HG03095 (cell line): ENCODE measurements at regions not wholly inside any gene's neighbourhood (a gene's known extent, or its start where the extent isn't known, plus 50 kb on each side); places are given as distances from the start of the nearest gene placed in this dataset.

Experiments
- ATAC-seq: cut with Tn5 transposase; IDR thresholded peaks from one replicate; pipeline ENCODE4 v1.9.1; 2021; ENCODE audit warnings: moderate library complexity; ENCODE audit not compliant: unreplicated experiment

- peak; percentile 46 for ATAC-seq
Measured at GRCh38 chr2:58870704-58871103, 629.6 kb upstream of the FANCL start.

- ATAC-seq, result no peak
Measured at GRCh38 chr2:58866946-58867345, 625.8 kb upstream of the FANCL start.

DNA sequence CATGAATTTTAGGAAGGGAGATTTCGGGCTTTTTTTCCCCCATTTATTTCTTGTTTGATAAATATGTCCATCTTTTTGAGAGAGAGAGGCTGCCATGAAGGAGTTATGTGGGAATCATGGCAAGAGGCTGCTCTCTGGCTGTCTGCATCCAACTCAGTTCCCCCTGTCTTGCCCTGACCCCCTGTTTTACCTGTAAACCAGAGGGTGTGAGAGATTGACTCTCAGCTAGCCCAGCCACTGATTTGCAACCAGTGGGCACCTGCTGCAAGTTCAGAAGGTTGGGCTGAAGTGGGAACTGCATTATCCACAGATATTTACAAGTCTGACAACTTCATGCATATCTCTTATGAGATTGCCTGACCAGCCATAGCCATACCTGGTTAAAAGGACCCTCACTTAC lies 625.4 kb upstream of the FANCL start:
- no peak for ATAC-seq

DNA sequence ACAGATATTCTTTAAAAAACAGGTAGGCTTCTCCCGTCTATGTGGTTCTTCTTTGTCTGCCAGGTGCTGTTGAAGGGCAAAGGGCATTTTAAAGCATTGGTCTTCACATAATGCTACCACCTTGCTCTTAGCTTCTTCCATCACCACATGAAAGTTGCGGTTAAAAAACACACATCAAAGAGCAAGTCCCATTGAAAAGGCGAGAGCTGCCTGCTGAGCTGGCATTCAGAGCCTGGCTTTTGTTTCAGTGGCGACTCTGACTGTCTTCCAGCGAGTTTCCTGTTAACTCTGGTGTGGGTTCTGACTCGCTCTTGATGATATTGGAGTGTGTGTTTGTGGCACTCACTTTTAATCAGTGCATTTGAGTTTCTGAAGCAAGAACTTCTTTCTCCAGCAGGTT lies 624.9 kb upstream of the FANCL start:
- no peak for ATAC-seq

- peak; percentile 61 for ATAC-seq
Measured at GRCh38 chr2:58865436-58865835, 624.3 kb upstream of the FANCL start.

DNA sequence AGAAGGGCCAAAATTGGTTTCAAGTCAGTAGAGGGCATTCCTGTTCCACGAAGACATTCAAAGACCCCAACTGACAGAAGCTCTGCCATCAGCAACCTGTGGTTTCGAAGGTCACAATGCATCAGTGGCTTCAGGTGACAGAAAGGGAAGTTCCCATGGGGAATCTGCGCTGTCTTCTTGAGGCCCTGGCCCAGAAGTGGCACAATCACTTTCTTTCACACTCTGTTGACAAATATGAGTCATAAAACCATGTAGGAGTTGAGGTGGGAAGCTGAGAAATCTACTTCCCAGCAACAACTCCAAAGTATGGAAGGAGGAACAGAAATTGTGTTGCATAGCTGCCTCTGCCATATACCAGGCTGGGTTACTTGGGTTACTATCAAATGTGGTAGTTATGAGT lies 621.1 kb upstream of the FANCL start:
- peak; percentile 50 for ATAC-seq

GRCh38 chr2:58860586-58860985 lies 619.5 kb upstream of the FANCL start:
- ATAC-seq, result no peak

DNA sequence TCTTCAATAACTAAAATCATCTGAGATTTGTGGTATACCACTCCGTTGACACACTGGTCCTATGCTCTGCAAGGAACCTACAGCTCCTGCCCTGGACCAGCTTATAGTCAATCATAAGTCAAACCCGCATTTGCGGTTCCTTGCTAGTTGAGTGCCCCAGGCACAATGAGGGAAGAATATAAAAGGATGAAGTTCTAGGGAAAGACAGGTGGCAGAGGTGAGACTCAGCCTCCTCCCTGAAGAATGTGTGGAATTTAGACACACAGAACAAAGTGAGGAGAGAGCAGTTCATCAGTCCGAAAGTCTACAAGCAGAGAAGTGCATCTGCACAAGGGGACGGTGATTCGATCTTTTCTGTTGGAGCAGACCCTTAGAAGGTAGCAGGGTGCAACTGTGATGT lies 615.0 kb upstream of the FANCL start:
- no peak for ATAC-seq

DNA sequence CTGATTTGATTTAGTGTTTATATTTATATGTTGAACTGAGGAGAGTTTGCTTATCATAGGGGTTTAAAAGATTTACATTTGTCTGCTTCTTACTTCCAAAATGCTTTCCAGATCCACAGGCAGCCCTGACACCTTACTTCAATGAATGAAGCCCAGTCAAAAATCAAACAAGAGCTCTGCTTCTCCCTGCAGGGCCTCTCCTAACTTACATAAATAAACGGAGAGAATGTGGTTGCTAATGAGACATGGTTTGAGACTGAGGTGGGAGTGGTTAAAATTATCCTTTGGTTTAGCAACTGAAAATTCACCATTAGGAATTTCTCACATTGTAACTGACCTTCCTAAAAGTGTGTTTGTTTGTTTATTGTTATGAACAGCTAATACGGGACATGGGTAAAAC lies 612.3 kb upstream of the FANCL start:
- no peak for ATAC-seq

GRCh38 chr2:58852905-58853304 lies 611.8 kb upstream of the FANCL start:
- ATAC-seq, result no peak

- ATAC-seq, result no peak
Measured at GRCh38 chr2:58852243-58852642, 611.1 kb upstream of the FANCL start.

- no peak for ATAC-seq
Measured at GRCh38 chr2:58851598-58851997, 610.5 kb upstream of the FANCL start.

GRCh38 chr2:58845011-58845410 lies 603.9 kb upstream of the FANCL start:
- ATAC-seq, result no peak

DNA sequence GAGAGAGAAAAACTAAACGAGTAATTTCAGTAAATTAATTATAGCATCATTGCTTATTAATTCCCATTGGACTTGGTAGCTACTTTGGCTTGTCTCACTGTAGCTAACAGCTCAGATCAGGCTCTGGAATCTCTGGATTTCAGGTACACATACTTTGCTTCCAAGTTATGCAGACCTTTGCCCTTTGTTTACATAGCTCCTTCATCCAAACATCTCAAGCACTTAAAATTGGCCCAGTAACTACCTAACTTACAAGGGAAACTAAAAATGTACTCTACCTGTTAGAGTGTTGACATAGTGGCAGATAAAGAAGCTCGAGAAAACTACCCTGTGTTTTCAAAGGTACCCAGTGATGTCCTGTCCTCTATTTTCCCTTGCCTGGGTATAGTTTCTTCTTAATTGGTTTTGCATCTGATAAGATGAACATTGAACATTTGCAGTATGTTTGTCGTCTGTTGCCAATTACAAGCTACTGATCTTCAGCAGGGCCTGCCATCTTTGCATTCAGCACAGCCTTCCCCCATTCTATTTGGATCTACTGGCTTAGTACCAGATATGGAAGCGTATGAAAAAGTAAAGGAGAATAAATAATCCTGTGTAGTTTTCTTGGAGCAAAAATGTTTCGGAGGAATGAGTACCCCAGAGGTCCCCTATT lies 601.5 kb upstream of the FANCL start:
- no peak for ATAC-seq

DNA sequence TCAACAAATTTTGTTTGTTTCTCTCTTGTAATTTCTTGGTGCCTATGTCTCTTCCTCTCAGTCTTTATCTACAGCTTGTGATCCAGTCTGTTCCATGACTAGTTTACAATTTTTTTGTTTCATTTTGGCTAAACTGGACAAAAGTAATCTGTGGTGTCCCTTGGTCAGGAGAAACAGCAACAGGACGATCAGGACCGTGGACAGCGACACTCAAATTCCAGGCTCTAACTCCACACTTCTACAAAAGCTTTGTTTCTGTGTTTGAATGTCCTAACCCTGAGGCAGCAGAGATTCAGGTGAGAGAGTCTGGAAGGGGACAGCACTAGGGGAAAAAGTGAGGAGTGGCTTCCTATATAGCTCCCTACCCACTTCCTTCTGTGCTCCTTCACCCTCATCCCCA lies 593.3 kb upstream of the FANCL start:
- no peak for ATAC-seq

- no peak for ATAC-seq
Measured at GRCh38 chr2:58826795-58827194, 585.7 kb upstream of the FANCL start.

GRCh38 chr2:58812771-58813344 lies 571.7 kb upstream of the FANCL start:
- ATAC-seq, result no peak

GRCh38 chr2:58805126-58805525 lies 564.0 kb upstream of the FANCL start:
- no peak for ATAC-seq

DNA sequence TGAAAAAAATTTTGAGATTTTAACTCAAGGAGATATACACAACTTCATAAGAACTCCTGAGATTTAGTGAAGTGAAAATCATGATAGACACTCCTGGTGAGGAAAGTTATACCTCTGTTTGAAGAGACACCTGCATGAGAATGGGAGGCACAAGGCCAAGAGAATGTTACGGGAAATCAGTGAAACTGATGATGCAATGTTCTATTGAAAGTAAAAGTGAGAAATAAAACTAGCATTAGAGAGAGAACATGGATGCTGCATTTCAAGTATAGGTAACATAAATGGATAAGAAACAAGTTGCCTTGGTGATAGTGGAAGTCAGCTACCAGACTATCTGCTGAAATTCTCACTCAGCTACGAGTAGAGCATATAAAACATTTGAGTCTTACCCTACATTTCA lies 562.1 kb upstream of the FANCL start:
- ATAC-seq, result no peak

- ATAC-seq, result no peak
Measured at GRCh38 chr2:58800881-58801280, 559.8 kb upstream of the FANCL start.

GRCh38 chr2:58798676-58799208 lies 557.6 kb upstream of the FANCL start:
- ATAC-seq, result no peak

GRCh38 chr2:58796239-58796910 lies 555.2 kb upstream of the FANCL start:
- no peak for ATAC-seq
